ENCODE measurements at regions not wholly inside any gene's neighbourhood (a gene's known extent, or its start where the extent isn't known, plus 50 kb on each side); places are given as distances from the start of the nearest gene placed in this dataset.

DNA sequence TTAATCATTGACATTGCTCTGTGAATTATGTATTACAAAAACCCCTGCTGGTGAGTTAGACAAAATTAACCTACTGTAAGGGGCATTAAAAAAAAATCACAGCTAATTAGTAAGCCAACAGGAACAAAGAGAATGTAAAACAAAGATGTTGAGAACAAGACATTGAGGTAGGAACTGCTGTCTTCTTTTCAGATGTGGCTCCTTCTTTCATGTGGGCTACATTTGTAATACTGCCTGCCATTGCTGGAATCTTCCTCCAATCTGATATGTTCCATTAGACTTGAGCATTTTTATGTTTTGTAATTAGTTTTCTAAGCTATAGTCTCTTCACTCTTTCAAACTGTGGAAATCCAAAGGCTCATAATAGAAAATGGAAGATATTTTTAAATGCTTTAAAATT, 353.0 kb downstream of the ADGRL2 start:
- TF ChIP-seq, protein P1, sequence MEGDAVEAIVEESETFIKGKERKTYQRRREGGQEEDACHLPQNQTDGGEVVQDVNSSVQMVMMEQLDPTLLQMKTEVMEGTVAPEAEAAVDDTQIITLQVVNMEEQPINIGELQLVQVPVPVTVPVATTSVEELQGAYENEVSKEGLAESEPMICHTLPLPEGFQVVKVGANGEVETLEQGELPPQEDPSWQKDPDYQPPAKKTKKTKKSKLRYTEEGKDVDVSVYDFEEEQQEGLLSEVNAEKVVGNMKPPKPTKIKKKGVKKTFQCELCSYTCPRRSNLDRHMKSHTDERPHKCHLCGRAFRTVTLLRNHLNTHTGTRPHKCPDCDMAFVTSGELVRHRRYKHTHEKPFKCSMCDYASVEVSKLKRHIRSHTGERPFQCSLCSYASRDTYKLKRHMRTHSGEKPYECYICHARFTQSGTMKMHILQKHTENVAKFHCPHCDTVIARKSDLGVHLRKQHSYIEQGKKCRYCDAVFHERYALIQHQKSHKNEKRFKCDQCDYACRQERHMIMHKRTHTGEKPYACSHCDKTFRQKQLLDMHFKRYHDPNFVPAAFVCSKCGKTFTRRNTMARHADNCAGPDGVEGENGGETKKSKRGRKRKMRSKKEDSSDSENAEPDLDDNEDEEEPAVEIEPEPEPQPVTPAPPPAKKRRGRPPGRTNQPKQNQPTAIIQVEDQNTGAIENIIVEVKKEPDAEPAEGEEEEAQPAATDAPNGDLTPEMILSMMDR (conservative IDR thresholded peaks at IDR 0.05), result no peak
- TF ChIP-seq ZFX (IDR thresholded peaks at IDR 0.05), result no peak

Measured in C4-2B (cell line).